HG03378 (cell line): ENCODE measurements at regions not wholly inside any gene's neighbourhood (a gene's known extent, or its start where the extent isn't known, plus 50 kb on each side); places are given as distances from the start of the nearest gene placed in this dataset.
"Not testable (repeated sequence)": the region's sequence is repeated elsewhere in the genome, so short reads cannot be mapped to it uniquely, and the experiment has no call there.

Source experiments
- ATAC-seq: cut with Tn5 transposase; IDR thresholded peaks from one replicate; pipeline ENCODE4 v1.9.1; 2021; ENCODE audit warnings: mild to moderate bottlenecking, moderate library complexity; ENCODE audit not compliant: unreplicated experiment

- ATAC-seq = no peak
Observed at GRCh38 chr2:104975851-104976250, 62.0 kb upstream of the MRPS9 start.

- peak; percentile 97 for ATAC-seq
Observed at GRCh38 chr2:104976603-104977120, 61.2 kb upstream of the MRPS9 start.

- no peak for ATAC-seq
Observed at GRCh38 chr2:104977958-104978357, 59.9 kb upstream of the MRPS9 start.

- ATAC-seq = not testable (repeated sequence)
Observed at GRCh38 chr2:104979786-104980185, 58.1 kb upstream of the MRPS9 start.

- ATAC-seq = no peak
Observed at GRCh38 chr2:104982111-104982510, 55.8 kb upstream of the MRPS9 start.
